Panc1 (cell line): ENCODE measurements at regions not wholly inside any gene's neighbourhood (a gene's known extent, or its start where the extent isn't known, plus 50 kb on each side); places are given as distances from the start of the nearest gene placed in this dataset.

Source experiments
- POLR2AphosphoS5 ChIP-seq: IDR thresholded peaks from 2 replicates; pipeline ENCODE4 v1.6.1; 2012; ENCODE audit warnings: mild to moderate bottlenecking, low read depth, low read length, moderate library complexity
- TCF7L2 ChIP-seq: IDR thresholded peaks from 2 replicates; pipeline ENCODE4 v1.6.1; 2011; ENCODE audit warnings: mild to moderate bottlenecking, low read depth, low read length, inconsistent platforms
- TF ChIP-seq, protein P1 (sequence below): fragments of 450-650 bp; IDR thresholded peaks from 2 replicates; pipeline ENCODE4 v1.5.1; 2017; ENCODE audit warnings: mild to moderate bottlenecking
- TF ChIP-seq, protein P2 (sequence below), 2 experiments: IDR thresholded peaks; 2 replicates each; pipeline ENCODE4 v1.6.1; 2011 to 2012; ENCODE audit warnings: low read depth in 2 of 2, control low read depth in 1 of 2, low read length in 1 of 2, mild to moderate bottlenecking in 1 of 2, moderate library complexity in 1 of 2; ENCODE audit not compliant: insufficient read depth in 1 of 2

DNA sequence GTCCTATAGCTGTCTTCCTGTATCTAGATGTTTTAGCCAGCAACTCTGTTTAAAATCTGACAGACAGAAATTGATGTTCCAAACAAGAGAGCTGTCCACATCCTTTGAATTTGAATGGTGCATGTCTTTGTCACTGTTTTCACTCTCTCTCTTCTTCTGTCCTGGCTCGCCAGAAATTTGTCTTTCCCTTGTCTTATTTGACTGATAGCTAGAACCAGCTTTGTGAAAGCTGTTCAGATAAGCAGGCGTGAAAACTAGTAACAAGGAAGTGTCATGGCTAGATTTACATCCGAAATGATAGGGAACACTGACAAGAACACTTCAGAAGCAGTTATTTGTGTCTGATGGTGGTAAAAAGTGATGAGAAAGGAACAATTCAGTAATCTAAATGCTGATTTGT is 354.9 kb upstream of the SLITRK1 start:
- TF ChIP-seq, protein P1, sequence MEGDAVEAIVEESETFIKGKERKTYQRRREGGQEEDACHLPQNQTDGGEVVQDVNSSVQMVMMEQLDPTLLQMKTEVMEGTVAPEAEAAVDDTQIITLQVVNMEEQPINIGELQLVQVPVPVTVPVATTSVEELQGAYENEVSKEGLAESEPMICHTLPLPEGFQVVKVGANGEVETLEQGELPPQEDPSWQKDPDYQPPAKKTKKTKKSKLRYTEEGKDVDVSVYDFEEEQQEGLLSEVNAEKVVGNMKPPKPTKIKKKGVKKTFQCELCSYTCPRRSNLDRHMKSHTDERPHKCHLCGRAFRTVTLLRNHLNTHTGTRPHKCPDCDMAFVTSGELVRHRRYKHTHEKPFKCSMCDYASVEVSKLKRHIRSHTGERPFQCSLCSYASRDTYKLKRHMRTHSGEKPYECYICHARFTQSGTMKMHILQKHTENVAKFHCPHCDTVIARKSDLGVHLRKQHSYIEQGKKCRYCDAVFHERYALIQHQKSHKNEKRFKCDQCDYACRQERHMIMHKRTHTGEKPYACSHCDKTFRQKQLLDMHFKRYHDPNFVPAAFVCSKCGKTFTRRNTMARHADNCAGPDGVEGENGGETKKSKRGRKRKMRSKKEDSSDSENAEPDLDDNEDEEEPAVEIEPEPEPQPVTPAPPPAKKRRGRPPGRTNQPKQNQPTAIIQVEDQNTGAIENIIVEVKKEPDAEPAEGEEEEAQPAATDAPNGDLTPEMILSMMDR, result no peak
- TF ChIP-seq POLR2AphosphoS5 (no peak), TCF7L2 (no peak)
- TF ChIP-seq, protein P2, sequence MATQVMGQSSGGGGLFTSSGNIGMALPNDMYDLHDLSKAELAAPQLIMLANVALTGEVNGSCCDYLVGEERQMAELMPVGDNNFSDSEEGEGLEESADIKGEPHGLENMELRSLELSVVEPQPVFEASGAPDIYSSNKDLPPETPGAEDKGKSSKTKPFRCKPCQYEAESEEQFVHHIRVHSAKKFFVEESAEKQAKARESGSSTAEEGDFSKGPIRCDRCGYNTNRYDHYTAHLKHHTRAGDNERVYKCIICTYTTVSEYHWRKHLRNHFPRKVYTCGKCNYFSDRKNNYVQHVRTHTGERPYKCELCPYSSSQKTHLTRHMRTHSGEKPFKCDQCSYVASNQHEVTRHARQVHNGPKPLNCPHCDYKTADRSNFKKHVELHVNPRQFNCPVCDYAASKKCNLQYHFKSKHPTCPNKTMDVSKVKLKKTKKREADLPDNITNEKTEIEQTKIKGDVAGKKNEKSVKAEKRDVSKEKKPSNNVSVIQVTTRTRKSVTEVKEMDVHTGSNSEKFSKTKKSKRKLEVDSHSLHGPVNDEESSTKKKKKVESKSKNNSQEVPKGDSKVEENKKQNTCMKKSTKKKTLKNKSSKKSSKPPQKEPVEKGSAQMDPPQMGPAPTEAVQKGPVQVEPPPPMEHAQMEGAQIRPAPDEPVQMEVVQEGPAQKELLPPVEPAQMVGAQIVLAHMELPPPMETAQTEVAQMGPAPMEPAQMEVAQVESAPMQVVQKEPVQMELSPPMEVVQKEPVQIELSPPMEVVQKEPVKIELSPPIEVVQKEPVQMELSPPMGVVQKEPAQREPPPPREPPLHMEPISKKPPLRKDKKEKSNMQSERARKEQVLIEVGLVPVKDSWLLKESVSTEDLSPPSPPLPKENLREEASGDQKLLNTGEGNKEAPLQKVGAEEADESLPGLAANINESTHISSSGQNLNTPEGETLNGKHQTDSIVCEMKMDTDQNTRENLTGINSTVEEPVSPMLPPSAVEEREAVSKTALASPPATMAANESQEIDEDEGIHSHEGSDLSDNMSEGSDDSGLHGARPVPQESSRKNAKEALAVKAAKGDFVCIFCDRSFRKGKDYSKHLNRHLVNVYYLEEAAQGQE (IDR thresholded peaks at IDR 0.05; ENCODE audit: insufficient read depth in 1 of 2, low read depth in 2 of 2, low read length in 1 of 2), result no peak
